Fibroblast of lung (primary cell): ENCODE measurements at regions not wholly inside any gene's neighbourhood (a gene's known extent, or its start where the extent isn't known, plus 50 kb on each side); places are given as distances from the start of the nearest gene placed in this dataset.

Experiments used
- CTCF ChIP-seq, 2 donors: IDR thresholded peaks in 1 of 2; conservative IDR thresholded peaks in 1 of 2; 1 replicate in 1 of 2; 2 replicates in 1 of 2; pipeline ENCODE4 v1.5.1; 2011 to 2012; ENCODE audit warnings: low read length in 2 of 2, control low read depth in 1 of 2, inconsistent platforms in 1 of 2, low read depth in 1 of 2, mild to moderate bottlenecking in 1 of 2
- EZH2 ChIP-seq: IDR thresholded peaks from 2 replicates; pipeline ENCODE4 v1.5.1; 2012; ENCODE audit warnings: low read length, control low read depth, mild to moderate bottlenecking; ENCODE audit errors: missing control alignments

- TF ChIP-seq CTCF (conservative IDR thresholded peaks at IDR 0.05 in 1 of 2, IDR thresholded peaks at IDR 0.05 in 1 of 2; ENCODE audit: low read depth in 1 of 2, low read length in 2 of 2) (no peak), EZH2 (no peak)
Observed at GRCh38 chr11:64438986-64439771, 80.2 kb downstream of the RPS6KA4 start.
